ENCODE measurements at regions not wholly inside any gene's neighbourhood (a gene's known extent, or its start where the extent isn't known, plus 50 kb on each side); places are given as distances from the start of the nearest gene placed in this dataset.

GRCh38 chr13:34862716-34863115 lies 79.4 kb upstream of the NBEA start:
- no peak overlapping the region for H3K4me3 ChIP-seq (ENCODE audit: control insufficient read depth, low read depth, low read length)
- TF ChIP-seq CTCF (conservative IDR thresholded peaks at IDR 0.05; ENCODE audit: control insufficient read depth, insufficient read depth, low read depth, low read length), result no peak
- no peak for DNase-seq (ENCODE audit: low read depth)

- no peak overlapping the region for H3K4me3 ChIP-seq (ENCODE audit: control insufficient read depth, low read depth, low read length)
- peak; percentile 90 for DNase-seq (ENCODE audit: low read depth)
- TF ChIP-seq CTCF (conservative IDR thresholded peaks at IDR 0.05; ENCODE audit: control insufficient read depth, insufficient read depth, low read depth, low read length), result no peak
These were observed 78.5 kb upstream of the NBEA start for GRCh38 chr13:34863360-34864135.

GRCh38 chr13:34864671-34865070 lies 77.4 kb upstream of the NBEA start:
- DNase-seq (ENCODE audit: low read depth), result peak; percentile 12
- no peak overlapping the region for H3K4me3 ChIP-seq (ENCODE audit: control insufficient read depth, low read depth, low read length)
- TF ChIP-seq CTCF (conservative IDR thresholded peaks at IDR 0.05; ENCODE audit: control insufficient read depth, insufficient read depth, low read depth, low read length), result no peak

- peak; percentile 6 for DNase-seq (ENCODE audit: low read depth)
- no peak overlapping the region for H3K4me3 ChIP-seq (ENCODE audit: control insufficient read depth, low read depth, low read length)
- no peak for TF ChIP-seq CTCF (conservative IDR thresholded peaks at IDR 0.05; ENCODE audit: control insufficient read depth, insufficient read depth, low read depth, low read length)
These were observed 74.5 kb upstream of the NBEA start for GRCh38 chr13:34867590-34867989.

- no peak for DNase-seq (ENCODE audit: low read depth)
- TF ChIP-seq CTCF (conservative IDR thresholded peaks at IDR 0.05; ENCODE audit: control insufficient read depth, insufficient read depth, low read depth, low read length), result no peak
- no peak overlapping the region for H3K4me3 ChIP-seq (ENCODE audit: control insufficient read depth, low read depth, low read length)
These were observed 73.3 kb upstream of the NBEA start for GRCh38 chr13:34868733-34869132.

- no peak overlapping the region for H3K4me3 ChIP-seq (ENCODE audit: control insufficient read depth, low read depth, low read length)
- TF ChIP-seq CTCF (conservative IDR thresholded peaks at IDR 0.05; ENCODE audit: control insufficient read depth, insufficient read depth, low read depth, low read length), result no peak
- DNase-seq (ENCODE audit: low read depth), result no peak
These were observed 72.4 kb upstream of the NBEA start for GRCh38 chr13:34869696-34870095.
